Activated CD4-positive, alpha-beta T cell treated with anti-CD3 and anti-CD28 coated beads for 48 hours (primary cell): ENCODE measurements at regions not wholly inside any gene's neighbourhood (a gene's known extent, or its start where the extent isn't known, plus 50 kb on each side); places are given as distances from the start of the nearest gene placed in this dataset.

ENCODE experiments used
- DNase-seq: peaks from one replicate; pipeline ENCODE4 v3.0.0-alpha.2; 2020

DNA sequence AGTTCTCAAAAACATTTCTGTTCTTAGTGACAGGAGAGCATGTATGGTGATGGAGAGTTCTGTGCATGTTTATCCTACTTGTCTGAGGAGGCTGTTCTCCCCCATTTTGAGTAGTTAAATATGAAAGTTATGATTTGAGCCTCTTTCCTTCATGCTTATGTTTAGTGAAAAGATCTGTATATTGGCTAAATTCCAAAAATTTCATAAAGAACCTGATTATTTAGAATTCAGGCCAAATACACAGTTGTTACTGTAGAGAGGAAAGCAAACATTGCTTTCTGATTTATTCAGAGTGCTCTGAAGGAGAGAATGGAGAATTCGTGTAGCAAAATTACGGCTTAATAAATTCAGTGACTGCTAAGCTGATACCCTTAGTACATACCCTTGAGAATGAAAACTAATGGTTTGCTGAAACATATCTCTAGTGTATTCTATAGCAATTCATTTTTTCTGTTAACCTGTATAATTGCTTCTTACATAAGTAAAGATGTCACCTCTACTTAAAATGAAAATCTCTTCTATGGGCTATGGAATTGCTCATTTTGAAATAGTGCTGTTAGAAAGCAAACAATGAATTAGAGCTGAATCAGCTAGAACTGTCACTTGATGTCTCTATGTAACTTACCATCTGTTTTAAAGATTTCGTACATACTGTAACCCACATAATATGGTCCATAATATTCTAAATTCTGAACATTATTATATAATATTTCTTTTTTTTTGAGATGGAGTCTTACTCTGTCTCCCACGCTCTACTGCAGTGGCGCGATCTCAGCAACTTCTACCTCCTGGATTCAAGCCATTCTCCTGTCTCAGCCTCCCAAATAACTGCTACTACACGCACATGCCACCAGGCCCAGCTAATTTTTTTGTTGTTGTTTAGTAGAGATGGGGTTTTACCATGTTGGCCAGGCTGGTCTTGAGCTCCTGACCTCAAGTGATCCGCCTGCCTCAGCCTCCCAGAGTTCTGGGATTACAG lies 417.0 kb upstream of the RGS6 start:
- DNase-seq: no peak

DNA sequence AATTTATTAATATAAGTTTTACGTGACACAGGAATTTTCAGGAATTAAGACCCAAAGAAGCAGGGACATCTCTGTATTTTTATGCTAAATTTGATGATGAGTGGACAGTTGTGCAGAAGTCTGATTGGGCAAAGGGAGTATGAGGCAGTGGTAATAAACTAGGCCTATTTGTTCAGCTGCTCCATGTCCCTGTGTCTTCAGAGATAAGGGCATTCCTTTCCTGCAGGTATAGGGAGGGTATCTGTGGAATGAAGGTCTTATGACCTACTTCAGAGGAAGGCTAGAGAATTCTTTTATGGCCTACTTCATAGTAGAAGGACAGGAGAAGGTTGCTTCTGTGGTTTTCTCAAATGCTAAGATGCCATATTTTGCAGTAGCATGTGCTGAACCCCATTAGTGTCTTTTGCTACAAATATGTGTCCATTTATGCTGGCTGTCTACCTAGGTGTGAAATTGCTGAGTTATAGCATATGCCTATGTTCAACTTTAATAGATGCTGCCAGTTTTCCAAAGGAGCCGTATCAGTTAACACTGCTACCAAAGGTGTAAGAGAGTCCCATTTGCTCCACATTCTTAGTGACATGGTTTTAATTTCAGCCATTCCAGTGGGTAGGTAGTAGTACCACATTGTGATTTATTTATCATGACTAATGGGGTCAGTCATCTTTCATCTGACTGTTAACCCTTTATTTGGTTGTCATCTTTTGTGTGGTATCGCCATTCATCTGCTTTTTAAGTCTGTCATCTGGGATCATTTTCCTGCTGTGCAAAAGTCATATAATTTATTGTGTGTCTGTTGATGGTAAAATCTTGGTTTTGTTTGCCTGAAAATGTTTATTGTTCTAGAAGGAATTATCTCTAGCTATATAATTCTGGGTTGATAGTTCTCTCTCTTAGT lies 410.7 kb upstream of the RGS6 start:
- DNase-seq: no peak

DNA sequence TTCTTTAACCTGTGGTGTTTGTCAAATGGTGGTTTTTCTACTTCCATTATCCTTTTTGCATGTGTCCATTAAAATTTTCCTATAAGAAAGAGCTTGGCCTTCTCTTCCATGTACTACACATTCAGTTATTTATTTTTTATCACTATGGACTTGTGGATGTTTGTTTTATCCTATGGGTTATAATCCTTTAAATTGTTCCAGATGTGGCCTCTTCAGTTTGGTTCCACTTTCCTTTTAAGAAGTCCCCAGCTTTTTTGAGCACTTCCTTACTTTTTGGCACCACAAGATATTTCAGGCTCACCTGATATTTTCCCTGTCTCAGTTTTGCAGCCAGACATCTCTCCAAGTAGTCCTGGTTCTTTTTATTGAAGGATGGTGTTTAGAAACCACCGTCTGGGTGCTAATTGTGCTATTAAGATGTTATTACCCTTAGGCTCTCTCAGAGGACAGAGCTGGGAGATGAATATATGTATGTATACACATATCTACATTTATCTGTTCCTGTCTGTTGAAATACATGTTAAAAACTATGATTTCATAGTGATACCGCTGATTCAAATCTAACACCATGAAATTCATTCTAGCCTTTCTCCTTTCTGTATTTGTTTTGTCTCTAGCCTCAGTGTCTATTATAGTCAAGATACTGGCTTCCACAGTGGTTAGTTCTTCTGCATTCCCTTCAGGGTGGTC lies 408.5 kb upstream of the RGS6 start:
- no peak for DNase-seq

DNA sequence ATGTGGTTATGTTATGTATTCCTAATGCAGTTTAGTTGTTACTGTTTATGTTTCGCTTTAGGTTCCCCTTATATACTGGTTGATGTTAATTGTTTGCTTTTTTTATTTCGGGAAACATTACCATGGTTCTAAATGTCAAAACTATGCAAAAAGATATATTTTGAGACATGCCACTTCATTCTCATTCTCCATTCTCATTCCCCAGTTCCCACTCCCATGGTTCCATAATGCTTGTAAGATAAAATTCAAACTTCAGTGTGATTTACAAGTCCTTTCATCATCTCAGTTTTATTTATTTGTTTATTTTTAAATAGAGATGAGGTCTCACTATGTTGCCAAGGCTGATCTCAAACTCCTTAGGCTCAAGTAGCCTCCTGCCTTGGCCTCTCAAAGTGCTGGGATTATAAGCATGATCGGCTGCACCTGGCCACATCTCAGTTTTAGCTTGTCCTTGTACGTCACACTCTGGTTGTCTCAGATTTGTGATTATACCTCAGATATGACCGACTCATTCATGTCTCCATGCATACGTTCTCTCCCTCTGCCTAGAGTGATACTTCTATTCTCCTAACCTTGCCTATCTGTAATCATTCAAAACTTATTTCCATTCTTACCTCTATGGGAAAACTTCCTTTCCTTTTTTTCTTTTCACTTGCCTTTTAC lies 407.8 kb upstream of the RGS6 start:
- DNase-seq: no peak

DNA sequence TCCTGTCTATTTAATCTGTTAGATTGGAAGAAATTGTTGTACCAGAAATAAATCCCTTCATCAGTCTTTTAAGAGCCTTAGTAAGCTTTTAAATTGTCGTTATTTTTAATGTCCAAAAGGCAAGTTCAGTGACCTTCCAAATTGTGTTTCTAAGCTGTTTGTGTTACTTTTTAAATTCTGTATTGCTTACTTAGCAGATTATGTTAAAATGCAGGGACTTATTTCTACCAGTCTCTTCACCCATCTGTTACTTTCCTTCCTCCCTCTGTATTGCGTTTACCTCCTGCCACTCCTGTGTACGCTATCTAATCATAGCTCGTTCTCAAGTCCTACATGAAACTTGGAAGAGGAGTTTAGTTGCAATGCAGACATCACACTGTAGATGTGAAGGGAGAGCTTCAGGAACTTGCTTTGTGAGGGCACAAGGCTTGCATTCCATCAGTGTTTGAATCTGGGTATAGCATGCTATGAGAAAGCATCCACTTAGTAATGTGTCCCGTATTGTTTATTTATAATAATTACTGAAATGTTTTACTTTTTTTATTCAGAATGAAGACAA lies 406.5 kb upstream of the RGS6 start:
- no peak for DNase-seq

DNA sequence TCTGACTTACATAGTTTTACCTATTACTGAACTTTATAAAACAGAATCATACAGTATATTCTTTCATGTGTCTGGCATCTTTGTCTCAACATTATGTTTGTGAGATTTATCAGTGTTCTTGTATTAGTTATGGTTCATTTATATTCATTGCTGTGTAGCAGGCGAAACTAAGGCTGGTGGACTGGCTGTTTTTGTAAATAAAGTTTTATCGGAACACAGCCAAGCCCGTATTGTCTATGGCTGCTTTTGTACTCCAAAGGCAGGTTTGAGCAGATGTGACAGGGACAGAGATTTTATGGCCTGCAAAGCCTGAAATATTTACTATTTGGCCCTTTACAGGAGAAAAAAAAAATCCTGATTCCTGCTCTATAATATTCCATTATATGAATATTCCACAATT lies 405.8 kb upstream of the RGS6 start:
- DNase-seq: no peak

DNA sequence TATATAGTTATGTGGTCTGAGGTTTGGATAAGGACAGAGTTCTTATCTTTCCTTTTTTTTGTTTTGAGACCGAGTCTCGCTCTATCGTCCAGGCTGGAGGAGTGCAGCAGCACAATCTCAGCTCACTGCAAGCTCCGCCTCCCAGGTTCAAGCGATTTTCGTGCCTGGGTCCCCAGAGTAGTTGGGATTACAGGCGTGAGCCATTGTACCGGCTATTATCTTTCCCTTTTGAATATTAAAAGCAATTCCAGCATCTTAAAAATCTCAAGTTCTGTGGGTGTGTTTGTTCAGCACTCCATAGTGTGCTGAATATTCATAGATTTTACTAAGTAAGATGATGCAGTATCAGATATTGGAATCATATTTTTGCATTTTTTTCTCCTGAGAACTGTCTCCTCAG lies 404.4 kb upstream of the RGS6 start:
- DNase-seq: no peak

DNA sequence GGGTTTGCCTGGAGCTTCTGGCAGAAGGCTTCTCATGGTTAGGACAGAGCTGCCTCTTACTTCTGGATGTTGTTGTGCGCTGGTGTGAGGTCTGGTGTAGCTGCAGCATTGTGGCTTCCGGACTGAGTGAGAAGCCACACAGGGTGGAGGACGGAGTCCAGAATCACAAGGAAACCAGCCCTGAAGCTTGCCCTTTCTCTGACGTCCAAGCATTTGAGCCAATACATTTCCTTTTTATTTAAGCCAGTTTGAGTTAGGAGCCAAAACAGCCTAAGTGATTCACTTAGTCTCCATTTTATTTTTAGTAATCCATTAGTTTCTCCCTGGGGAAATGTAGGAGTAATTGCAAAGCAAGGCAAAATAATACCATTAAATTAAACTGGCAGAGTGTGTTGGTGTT lies 402.4 kb upstream of the RGS6 start:
- DNase-seq: no peak

DNA sequence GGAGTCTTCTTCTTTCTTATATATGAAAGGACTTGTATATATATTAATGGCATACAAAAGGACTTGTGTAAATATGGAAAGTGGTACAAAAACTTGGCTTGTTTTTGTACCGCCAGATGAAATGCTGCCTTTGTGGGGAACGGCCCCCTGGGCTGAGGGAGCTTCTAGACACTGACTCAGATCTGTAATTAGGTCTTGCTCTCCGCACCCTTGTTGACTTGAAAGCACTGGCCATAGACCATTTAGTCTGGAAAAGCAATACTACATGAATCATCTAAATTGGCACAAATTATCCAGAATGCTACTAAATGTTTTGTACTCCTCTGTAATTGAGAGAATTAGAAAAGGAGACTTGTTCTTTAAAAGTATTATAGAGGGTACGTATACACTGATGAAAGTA lies 399.9 kb upstream of the RGS6 start:
- no peak for DNase-seq

DNA sequence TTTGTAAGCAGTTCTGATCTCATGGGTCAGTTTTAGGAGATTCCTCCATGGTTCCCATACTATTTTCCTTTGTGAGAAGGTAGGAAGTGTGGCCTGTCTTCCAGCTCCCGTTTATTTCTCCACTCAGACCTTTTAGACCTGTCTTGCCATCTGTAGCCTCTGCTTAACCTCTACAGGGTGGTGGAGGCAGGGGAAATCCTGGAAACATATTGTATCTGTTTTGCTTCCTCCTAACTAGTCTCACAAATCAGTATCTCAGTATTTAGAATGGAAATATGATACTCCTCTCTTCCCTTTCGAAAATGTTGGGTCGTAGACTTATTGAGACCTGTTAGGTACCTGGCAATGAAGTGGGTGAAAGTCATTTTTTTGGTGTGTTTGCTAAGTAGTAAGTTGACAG lies 399.4 kb upstream of the RGS6 start:
- DNase-seq: no peak

DNA sequence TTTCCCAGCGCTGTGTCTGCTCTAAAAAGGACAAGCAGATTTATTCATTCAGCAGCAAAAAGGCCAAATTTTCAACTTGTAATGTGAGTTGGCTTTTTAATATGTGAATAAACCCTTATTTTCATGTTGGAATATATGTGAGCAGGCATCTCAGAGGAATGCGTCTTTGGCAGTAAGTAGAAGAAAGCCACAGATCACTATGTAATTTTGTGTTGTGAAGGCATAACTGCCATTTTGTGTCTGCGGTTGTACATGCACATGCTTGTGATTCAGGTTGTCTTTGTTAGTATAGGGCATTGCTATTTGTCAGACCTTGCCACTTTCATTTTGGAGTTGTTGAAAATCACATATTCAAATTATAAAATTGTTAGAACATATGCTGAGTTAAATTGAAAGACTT lies 398.8 kb upstream of the RGS6 start:
- DNase-seq: no peak

DNA sequence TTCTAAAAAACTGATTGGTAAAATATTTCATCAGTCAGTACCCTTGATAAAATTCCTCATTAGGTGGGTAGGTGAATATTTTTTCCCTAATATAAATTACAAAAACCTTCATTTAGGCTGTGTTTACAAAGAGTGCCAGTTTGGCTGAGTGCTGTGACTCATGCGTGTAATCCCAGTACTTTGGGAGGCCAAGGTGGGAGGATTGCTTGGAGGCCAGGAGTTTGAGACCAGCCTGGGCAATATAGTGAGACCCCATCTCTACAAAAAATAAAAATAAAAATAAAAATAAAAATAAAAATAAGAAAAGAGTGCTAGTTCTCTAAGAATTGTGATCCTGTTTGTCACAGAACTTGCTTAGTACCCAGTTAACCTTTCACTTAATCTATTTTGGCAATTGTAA lies 398.4 kb upstream of the RGS6 start:
- no peak for DNase-seq

DNA sequence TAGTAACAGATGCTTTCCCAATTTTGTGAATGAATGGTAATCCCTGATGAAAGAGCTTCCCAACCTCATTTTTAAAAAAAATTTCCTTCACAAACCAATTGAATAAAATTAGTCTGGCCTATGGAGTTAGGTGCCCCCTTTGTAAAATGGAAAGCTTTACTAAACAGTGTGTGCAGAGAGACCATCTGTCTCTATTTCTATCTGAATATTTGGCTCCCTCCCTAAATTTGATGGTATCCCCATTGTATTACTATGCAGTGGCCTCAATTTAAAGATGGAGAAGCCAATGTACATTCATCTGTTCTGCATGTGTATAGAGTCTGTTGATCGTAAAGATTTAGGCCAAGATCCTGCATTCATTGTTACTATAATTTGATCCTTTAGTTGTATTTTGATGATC lies 397.7 kb upstream of the RGS6 start:
- DNase-seq: no peak

DNA sequence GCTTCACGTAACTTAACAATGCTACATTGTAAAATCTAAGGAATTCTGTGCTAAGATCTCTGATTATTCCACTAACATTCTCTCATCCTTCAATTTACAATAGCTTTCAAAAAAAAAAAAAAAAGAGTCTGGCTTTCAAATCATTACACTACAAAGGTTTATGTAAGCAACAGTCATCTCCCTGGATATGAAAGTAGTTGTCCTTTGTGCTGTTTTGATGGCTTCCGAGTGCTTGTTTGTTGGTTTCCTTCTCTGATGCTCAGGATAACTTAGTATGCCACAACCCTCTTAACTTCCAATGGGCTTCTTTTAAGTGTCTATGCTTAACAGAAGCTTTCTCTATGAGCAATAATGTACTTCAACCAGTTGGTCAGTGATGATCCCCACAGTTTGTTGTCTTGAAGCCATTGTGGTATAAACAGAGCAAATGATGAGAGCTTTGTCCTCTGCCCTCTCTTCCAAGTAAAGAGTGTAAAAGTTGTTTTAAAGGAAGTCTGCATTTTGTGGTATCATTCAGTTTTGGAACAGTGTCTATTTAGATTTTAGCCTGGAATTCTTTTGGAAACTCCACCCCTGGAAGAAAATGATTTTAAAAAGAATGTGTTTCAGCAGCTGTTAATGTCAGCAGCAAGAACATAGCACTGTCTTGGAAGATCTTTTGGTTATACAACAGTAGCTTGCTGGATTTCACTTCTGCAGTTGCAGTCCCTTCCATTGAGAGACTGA lies 396.1 kb upstream of the RGS6 start:
- no peak for DNase-seq

DNA sequence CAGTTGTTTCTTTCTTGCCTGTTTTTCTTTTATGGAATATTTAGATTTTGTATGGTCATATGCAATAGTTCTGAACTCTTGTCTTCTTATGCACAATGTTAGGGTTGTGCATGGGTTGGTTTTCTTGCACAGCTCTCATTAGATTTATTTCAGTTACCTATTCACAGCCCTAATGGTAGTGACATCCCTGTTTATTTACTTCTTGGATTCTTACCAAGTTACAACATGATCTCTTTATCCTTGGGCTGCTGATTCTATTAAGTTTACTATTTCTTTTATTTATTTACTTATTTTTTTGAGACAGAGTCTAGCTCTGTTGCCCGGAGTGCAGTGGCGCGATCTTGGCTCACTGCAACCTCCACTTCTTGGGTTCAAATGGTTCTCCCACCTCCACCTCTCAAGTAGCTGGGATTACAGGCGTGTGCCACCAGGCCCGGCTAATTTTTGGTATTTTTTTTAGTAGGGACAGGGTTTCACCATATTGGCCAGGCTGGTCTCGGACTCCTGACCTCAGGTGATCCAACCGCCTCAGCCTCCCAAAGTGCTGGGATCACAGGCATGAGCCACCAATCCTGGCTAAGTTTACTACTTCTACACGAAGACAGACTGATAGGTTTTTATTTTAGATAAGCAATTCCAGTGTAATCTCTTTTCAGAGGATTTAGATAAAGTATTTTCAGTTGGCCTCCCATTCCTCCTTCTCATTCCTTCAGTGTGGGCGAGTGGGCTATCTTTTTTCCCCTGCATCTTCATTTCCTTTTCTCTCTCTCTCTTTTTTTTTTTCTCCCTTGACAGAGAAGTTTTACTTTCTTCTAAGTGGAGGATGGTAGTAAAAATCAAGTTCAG lies 395.1 kb upstream of the RGS6 start:
- DNase-seq: no peak

DNA sequence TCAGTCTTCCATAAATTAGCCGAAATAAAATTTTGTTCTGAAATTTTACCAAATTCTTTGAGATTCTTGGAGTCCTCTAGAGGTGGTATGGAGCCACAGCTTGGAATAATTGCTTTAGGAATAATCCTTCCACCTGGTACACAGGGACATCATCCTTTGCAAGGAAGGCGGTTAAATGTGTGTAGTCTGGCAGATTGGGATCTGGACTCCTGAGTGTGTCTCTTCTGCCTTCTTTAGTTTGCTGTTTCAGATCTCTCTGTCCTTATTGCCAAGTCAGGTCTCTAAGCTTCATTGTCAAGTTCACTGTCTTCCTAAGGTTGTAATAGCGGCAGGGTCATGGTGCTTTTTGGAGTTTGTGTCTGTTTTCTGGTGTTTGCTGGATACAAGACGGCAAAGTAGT lies 393.9 kb upstream of the RGS6 start:
- no peak for DNase-seq

DNA sequence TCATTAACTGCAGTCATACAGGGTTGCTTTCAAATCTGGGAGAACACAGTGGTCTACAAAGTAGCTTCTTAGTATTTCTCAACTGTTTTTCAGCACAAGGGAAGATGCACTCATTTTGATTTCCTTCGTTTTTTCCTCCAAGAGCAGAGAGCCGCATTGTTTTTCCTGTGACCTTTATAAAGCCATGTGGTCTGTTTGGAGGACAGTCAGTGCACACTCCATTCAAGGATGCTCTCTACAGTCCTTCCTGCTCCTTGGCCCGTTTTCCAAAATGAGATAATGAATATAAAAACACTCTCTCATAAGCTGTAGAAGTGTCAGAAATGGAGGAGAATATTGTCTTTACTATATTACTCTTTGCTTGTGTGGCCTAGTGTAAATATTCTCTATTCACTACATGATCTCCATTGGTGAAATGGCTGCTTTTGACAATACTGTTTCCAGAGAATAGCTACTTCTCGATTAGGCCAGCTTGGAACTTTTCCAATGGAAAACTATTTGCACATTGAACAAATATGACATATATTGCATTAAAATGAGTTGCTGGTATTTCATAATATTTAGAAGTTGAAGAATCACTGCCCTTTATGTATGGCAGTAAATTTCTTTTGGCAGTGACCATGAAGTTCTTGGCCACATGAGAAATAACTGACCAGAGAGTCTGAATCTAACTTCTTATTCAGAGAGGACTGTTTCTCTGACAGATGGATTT lies 393.1 kb upstream of the RGS6 start:
- DNase-seq: no peak

DNA sequence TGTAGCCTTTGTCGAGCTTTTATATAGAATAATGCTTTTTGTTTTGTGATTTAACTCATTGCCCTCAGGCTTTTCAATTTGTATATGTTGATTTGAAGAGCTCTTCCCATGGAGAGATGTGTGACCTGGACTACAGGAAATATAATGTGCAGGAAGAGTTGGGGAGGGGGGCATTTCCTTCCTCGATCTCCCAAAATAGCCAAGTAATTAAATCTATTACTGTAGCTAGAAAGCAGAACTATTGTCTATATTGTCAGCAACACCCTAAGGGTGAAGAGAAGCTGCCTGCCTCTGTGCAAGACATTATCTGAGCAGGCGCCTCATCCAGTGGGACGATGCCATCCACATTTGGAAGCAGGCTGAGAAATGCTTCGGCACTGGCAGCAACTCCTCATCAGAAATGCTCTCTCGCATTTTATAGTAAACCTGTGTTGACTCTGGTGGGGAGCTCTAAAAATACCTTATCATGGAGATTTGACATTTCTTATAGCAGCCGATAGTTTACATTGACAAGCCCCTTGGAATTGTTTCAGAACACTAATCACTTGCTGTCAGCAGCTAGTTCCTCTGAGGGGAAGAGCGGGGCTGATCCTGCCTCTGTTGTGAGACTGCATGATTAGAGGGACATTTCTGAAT lies 392.5 kb upstream of the RGS6 start:
- no peak for DNase-seq

DNA sequence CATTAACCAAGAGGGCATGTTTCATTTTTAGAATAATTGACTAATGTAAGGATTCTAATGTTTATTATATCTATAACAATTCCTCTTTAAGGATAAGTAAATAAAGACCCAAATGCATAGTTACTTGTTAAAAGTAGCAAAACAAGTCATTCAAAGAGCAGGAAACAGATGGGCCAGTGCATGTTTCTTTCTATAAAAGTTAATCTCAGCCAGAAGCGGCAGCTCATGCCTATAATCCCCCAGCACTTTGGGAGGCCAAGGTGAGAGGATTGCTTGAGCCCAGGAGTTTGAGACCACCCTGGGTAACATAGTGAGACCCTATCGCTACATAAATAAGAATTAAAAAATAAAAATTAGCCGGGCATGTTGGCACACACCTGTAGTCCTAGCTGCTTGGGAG lies 391.0 kb upstream of the RGS6 start:
- no peak for DNase-seq
